Posterior vena cava (tissue), 2 donors: ENCODE measurements at regions not wholly inside any gene's neighbourhood (a gene's known extent, or its start where the extent isn't known, plus 50 kb on each side); places are given as distances from the start of the nearest gene placed in this dataset.

Source experiments
- DNase-seq: peaks from one replicate; pipeline ENCODE4 v3.0.0-alpha.2; 2020; ENCODE audit warnings: low spot score
- intact Hi-C, 2 donors: fragments of 100-400 bp; cut with DNase I; formaldehyde crosslinking; loops; one replicate each; pipeline versions ENCODE4 v1.14.1 to v1.14.2; 2022 to 2023
- donor health status: DM: yes; HTN: yes; CAD: no.
- donor health status: DM: yes; HTN: yes; CAD: no.

DNA sequence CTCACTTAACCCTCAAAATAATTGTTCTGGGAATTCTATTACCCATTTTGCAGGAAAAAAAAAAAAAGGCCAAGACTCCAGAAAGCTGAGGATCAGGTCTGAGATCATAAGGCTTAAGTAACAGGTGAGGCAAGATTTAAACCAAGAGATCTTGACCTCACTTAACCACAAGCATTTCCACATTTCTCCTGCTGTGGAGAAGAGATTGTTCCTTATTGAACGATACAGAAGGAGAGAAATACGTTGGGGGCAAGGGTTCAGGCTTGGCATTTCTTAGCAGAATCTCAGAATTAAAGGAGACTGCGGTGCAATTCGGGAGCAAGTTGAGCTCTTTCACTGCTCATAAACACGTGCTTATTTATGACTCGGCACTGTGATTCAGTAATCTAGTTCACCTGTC lies 885.3 kb upstream of the TMEM132C start:
- intact Hi-C loops = no loop called here
- DNase-seq = no peak

DNA sequence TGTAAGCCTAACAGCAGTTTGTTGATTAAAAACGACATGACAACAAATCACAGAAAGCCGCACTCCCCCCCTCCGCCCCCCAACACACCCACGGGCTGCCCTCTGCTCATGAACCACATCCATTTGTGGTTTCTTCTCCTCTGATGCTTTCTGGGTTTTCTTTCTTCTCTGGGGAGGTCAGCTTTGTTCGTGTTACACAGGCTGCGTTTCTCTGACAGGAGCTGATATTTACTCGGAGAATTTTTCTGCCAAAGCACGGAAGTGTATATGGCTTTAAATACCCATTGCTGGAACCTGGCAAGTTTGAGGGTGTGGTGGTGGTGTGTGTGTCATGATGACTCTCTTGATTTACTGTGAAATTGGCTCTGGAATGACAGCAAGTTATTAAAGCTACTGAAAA lies 883.7 kb upstream of the TMEM132C start:
- DNase-seq = no peak
- intact Hi-C loops = no loop called here

GRCh38 chr12:127386723-127387122 lies 880.2 kb upstream of the TMEM132C start:
- intact Hi-C loops = no loop called here

DNA sequence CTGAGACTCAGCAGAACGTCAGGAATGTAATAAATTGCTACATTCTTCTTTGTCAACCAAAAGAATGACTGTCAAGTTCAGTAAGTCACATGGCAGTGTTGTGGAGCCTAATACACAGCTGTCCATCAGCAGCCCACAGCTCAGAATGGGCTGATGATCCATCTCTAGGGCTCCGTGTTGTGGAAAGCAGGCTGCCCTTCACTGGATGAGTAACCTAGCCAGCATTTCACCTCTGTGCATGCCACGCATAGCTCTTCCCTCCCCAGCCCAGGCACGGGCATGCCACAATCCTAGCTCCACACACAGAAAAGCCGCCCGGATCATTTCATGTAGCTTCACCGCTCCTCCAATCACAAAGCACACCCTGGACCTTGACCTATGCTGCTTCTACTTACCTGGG lies 878.0 kb upstream of the TMEM132C start:
- intact Hi-C loops = no loop called here
- no peak for DNase-seq

More at GRCh38 chr12:127386723-127387122, 880.2 kb upstream of the TMEM132C start:
- no peak for DNase-seq

GRCh38 chr12:127389923-127390322 lies 877.0 kb upstream of the TMEM132C start:
- intact Hi-C loops = no loop called here
- no peak for DNase-seq

GRCh38 chr12:127393465-127393864 lies 873.5 kb upstream of the TMEM132C start:
- intact Hi-C loops = no loop called here

DNA sequence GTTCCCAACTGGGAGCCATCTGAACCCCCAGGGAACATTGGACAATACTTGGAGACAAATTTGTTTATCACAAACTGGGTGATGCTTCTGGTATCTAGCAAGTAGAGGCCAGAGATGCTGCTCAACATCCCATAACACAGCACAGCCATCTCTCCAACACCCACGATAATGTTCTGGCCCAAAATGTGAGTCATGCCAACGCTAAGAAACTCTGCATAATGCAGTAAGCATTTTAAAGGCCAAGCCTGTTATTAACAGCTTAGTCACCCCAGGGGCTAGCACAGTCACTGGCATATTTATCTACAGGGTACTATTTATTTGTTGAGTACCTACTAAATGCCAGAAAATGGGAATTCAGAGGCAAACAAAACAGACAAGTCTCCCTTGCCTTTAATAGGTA lies 873.1 kb upstream of the TMEM132C start:
- intact Hi-C loops = no loop called here

More at GRCh38 chr12:127393465-127393864, 873.5 kb upstream of the TMEM132C start:
- no peak for DNase-seq

GRCh38 chr12:127396734-127397133 lies 870.2 kb upstream of the TMEM132C start:
- no peak for DNase-seq

More for the DNA sequence above, 873.1 kb upstream of the TMEM132C start:
- DNase-seq = no peak

DNA sequence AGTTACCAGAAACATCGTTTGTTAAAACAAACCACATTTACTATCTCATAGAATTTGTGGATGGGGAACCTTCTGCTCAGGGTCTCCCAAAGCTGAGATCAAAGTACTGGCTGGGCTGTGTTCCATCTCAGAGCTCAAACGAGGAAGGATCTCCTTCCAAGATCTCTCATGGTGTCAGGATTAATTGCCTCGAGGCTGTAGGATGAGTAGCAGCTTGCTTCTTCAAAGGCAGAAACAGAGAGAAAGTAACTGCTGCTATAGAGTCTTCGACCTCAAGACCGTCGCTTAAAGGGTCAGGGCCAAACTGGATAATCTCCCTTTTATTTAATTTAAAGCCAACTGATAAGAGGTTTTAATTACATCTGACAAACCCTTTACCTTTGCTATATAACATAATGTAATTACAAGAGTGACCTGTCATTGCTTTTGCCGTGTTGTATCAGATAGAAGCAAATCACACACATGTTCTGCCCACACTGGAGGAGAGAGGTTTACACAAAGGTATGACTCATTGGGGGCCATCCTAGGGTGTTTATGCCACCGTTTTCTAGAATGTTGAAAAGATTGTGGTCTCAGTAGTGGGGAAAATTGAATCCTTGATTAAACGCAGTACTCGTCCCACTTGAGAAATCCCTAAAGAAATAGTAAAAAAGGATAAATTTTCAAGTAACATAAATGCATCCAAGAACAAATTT lies 868.8 kb upstream of the TMEM132C start:
- intact Hi-C loops = no loop called here
- no peak for DNase-seq

More at GRCh38 chr12:127396734-127397133, 870.2 kb upstream of the TMEM132C start:
- intact Hi-C loops = no loop called here

- intact Hi-C loops = no loop called here
- no peak for DNase-seq
Measured at GRCh38 chr12:127399451-127399850, 867.5 kb upstream of the TMEM132C start.

DNA sequence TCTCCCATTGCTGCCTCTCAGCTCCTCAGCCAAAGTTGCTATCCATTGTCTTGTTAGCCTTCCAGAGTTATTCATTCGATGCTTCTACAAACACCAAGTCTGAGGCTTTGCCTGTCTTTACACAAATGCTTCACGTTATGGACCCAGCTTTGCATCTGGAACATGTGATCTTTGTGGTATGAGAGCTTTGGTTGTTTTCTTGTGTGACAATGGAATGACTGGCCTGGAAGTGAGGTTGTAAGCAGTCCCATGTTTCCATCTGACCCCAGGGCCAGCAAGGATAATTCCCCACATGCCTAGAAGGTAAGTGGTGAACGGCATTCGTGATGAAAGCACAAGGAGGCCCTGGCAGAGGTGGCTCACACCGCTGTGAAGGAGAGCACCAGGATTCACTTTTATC lies 866.7 kb upstream of the TMEM132C start:
- no peak for DNase-seq
- intact Hi-C loops = no loop called here

- intact Hi-C loops = no loop called here
- no peak for DNase-seq
Measured at GRCh38 chr12:127401005-127401404, 866.0 kb upstream of the TMEM132C start.

DNA sequence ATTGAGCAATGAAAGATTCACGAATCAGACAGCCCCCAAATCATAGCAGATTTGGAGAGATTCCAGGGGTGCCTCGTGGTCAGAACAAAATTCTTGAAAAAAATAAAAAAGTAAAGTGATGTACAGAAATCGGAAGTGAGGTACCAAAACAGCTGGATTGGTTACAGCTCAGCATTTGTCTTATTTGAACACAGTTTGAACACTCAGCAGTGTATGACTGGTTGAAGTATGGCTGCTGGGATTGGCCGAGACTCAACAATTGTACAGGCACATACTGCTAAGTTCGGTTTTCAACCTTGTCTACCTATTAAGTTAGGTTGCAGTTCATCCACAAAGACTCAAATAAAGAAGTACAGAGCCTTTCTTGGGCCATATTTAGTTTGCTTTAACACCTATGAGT lies 865.4 kb upstream of the TMEM132C start:
- DNase-seq = no peak

DNA sequence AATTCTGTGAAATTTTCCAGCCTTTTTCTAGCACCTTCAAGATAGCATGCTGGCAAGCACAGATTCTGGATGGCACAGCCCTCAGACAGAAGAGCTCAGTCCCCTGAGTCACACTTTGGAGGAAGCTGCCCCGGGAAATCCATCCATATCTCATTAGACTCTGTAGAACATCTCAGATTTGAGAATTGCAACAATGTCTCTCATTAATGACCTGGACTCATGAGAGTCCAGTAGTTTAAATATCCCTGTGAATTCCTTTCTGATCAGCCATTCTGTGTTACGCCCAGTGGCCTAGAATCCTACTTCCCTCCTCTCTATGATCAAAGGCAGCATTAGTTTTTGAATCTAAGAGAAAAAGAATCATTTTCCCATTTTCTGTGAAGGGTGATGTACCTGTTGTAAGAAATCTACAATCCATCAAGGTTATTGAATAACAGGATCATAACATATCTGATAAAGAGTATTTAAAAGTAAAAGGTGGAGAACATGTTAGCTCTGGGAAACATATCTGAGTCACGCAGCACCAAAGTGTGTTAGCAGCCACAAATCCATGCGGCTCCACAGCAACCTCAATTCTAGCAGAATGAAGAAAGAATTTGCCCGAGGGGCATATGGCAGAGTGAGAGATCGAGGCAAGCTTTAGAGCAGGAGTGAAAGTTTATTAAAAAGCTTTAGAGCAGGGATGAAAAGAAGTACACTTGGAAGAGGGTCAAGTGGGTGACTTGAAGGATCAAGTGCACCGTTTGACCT lies 855.6 kb upstream of the TMEM132C start:
- DNase-seq = no peak
- intact Hi-C loops = no loop called here

More for the DNA sequence above, 865.4 kb upstream of the TMEM132C start:
- intact Hi-C loops = no loop called here

GRCh38 chr12:127411981-127412380 lies 855.0 kb upstream of the TMEM132C start:
- intact Hi-C loops = no loop called here
- DNase-seq = no peak

DNA sequence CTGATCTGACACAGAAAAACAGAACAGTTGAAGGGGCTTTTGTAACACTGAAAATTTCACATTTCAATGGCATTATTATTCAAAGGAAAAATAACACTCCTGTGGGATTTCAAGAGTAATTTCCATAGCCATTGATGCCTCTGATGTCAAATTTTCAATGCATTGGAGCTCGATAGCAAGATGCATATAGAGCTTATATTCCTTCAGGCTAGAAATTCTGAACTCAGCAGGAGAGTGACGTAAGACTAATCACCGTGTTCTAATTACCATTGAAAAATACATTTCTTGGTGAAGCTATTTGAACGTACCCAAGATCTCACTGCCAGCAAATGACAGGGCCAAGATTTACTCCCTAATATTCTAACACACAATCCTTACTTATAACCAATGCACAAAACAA lies 854.1 kb upstream of the TMEM132C start:
- intact Hi-C loops = no loop called here
- DNase-seq = no peak

DNA sequence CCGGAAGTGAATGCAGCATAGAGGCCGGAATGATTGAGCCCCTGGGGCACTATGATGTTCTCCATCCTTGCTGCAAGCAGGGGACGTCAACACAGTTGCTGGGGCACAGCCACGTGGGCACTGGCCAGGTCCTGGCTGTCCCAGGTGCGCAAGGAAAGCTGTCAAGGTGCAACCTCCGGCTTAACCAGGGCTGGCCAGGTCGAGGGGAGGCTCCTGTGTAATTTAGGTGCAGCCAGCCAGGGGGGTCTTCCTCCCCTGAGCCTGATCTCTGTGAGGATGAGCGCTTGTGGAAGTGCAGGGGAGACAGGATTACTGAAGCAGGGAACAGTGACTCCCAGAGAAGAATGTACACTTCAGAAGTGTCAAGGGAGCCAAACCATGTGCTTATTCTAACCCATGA lies 852.8 kb upstream of the TMEM132C start:
- intact Hi-C loops = no loop called here

DNA sequence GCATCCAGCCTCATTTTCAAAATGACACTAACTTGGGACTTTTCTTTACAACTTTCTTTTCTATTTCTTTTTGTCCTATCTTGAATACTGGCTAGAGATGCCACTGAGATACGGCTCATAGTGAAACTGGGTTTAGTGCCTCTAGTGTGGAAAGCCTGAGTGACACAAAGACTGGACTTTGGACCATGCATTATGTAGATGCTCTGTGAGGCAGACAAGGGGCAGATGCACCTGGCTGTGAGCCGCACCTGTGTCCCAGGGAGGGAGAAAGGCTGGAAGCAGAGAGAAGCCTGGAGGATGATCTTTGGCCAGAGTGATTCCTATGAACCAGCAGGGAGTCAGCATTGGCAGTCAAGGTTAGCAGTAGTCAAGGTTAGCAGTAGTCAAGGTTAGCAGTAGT lies 852.3 kb upstream of the TMEM132C start:
- intact Hi-C loops = no loop called here
- no peak for DNase-seq

More for the DNA sequence above, 852.8 kb upstream of the TMEM132C start:
- no peak for DNase-seq

- intact Hi-C loops = no loop called here
- DNase-seq = no peak
Measured at GRCh38 chr12:127416796-127417195, 850.2 kb upstream of the TMEM132C start.

DNA sequence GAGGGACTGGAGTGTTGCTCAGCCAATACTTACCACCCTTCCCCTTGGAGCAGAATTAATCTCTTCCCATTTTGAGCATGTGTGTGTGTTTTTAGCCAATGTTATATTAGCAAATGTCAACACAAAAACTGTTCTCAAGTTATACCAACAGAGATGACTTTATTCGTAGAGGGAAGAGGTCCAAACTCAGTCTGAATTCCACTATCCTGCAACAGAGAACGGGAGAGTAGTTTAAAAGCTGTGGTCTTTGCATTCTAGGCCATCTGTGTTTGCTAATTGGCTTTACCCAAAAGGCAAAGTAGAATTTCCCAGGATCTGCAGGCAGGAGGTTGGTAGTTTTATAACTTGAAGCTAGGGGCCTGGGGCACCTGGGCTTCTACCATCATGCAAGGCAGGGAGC lies 847.9 kb upstream of the TMEM132C start:
- no peak for DNase-seq
- intact Hi-C loops = no loop called here

DNA sequence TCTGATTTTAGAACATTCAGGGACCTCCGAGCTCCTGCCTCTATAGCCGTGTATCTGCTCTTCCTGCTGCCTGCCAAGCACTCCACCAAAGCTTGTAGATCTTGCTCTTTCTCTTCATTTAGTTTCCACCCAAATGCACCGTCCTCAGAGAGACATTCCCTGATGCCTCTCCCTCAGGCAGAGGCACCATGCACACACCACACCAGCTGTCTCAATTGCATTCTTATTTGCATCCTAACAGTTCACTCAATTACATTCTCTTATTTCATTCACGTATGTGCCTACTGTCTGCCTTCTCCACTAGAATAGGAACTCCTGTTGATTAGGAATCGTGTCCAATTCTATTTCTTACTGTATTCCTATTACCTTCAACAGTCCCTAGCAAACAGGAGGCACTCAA lies 845.4 kb upstream of the TMEM132C start:
- intact Hi-C loops = no loop called here

More for the DNA sequence above, 845.4 kb upstream of the TMEM132C start:
- DNase-seq = no peak
